GM06990 (cell line): ENCODE measurements at regions not wholly inside any gene's neighbourhood (a gene's known extent, or its start where the extent isn't known, plus 50 kb on each side); places are given as distances from the start of the nearest gene placed in this dataset.

Experiments
- DNase-seq: peaks from one replicate; pipeline ENCODE4 v3.0.0-alpha.2; 2011; ENCODE audit not compliant: insufficient read length; ENCODE audit errors: extremely low read depth
- H3K27me3 ChIP-seq: replicated peaks from 2 replicates; pipeline ENCODE4 v1.6.0; 2011; ENCODE audit warnings: low read length; ENCODE audit not compliant: control insufficient read depth, insufficient read depth
- H3K36me3 ChIP-seq: 2 replicates; pipeline ENCODE4 v1.5.1; 2011; ENCODE audit warnings: low read length; ENCODE audit not compliant: control insufficient read depth, insufficient read depth
- H3K4me3 ChIP-seq: replicated peaks from 2 replicates; pipeline ENCODE4 v1.5.1; 2011; ENCODE audit warnings: low read depth, mild to moderate bottlenecking, control low read depth, low read length
- CTCF ChIP-seq: IDR thresholded peaks from 2 replicates; pipeline ENCODE4 v1.5.1; 2011; ENCODE audit warnings: low read length, control low read depth, mild to moderate bottlenecking, inconsistent platforms; ENCODE audit not compliant: insufficient read depth, poor library complexity, severe bottlenecking

- H3K36me3 ChIP-seq = no peaks in the 10 kb centered on the region
- no peaks in the 10 kb centered on the region for H3K27me3 ChIP-seq
- TF ChIP-seq CTCF = no peak
- no peak overlapping the region for H3K4me3 ChIP-seq
- no peak for DNase-seq
Observed at GRCh38 chr2:139369423-139370409, 589.5 kb upstream of the NXPH2 start.

GRCh38 chr2:139367416-139367815 lies 587.2 kb upstream of the NXPH2 start:
- no peaks in the 10 kb centered on the region for H3K36me3 ChIP-seq
- H3K27me3 ChIP-seq = no peaks in the 10 kb centered on the region
- TF ChIP-seq CTCF = no peak
- no peak for DNase-seq
- no peak overlapping the region for H3K4me3 ChIP-seq

GRCh38 chr2:139366681-139367080 lies 586.5 kb upstream of the NXPH2 start:
- Histone ChIP-seq H3K4me3 (no peak overlapping the region), H3K27me3 (no peaks in the 10 kb centered on the region), H3K36me3 (no peaks in the 10 kb centered on the region)
- no peak for DNase-seq
- no peak for TF ChIP-seq CTCF

- H3K36me3 ChIP-seq = no peaks in the 10 kb centered on the region
- no peaks in the 10 kb centered on the region for H3K27me3 ChIP-seq
- no peak overlapping the region for H3K4me3 ChIP-seq
- no peak for DNase-seq
- TF ChIP-seq CTCF = no peak
Observed at GRCh38 chr2:139365189-139365588, 585.0 kb upstream of the NXPH2 start.

- no peak for TF ChIP-seq CTCF
- no peaks in the 10 kb centered on the region for H3K27me3 ChIP-seq
- H3K4me3 ChIP-seq = no peak overlapping the region
- DNase-seq = no peak
- no peaks in the 10 kb centered on the region for H3K36me3 ChIP-seq
Observed at GRCh38 chr2:139360654-139361053, 580.5 kb upstream of the NXPH2 start.

- Histone ChIP-seq H3K27me3 (no peaks in the 10 kb centered on the region), H3K36me3 (no peaks in the 10 kb centered on the region), H3K4me3 (no peak overlapping the region)
- no peak for TF ChIP-seq CTCF
- no peak for DNase-seq
Observed at GRCh38 chr2:139359818-139360217, 579.6 kb upstream of the NXPH2 start.
